ENCODE measurements at regions not wholly inside any gene's neighbourhood (a gene's known extent, or its start where the extent isn't known, plus 50 kb on each side); places are given as distances from the start of the nearest gene placed in this dataset.

DNA sequence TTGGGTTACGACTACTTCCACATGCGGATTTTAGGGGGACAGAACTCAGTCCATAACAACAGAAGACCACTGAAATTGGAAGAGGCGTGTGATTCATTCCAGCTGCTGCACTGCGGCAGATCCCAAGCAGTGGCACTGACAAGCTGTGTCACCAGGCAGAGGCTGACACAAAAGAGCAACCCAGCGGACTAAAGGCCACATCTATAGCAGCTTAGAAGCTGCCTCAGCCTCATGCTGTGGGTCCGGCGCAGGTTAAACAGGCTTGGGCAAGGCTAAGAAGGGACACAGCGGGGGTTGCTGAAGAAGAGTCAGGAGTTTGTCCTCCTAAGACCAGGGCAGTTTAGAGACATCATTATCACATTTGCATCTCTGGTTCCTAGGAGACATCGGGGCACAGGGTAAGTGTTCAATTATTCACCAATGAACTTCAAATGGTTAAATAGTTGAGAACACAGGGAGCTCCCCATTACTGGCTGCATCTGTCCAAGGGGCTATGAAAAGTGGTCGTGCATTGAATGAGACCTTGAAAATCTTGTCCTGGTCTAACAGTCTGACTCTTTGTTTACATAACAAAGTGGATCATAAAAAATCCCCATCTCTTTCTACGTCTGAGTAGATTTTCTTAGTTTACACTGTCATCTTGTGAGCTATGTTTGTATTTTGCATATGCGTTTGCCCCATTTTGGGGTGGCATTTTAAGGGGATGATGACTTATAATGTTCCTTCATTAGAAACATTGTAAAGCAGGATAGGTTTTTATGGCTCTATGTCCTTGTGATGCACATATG is 162.3 kb upstream of the TRIB2 start:
- TF ChIP-seq ZNF274 (IDR thresholded peaks at IDR 0.05; ENCODE audit: low read depth, low read length) (no peak), YY1 (IDR thresholded peaks at IDR 0.05; ENCODE audit: insufficient read depth, insufficient read length) (no peak)
